AG09319 (cell line): ENCODE measurements at regions not wholly inside any gene's neighbourhood (a gene's known extent, or its start where the extent isn't known, plus 50 kb on each side); places are given as distances from the start of the nearest gene placed in this dataset.

Experiments
- DNase-seq: peaks from one replicate; pipeline ENCODE4 v3.0.0-alpha.2; 2010; ENCODE audit warnings: low read depth; ENCODE audit errors: extremely low read depth
- TF ChIP-seq, protein P1 (sequence below): IDR thresholded peaks from 2 replicates; pipeline ENCODE4 v1.5.1; 2011; ENCODE audit warnings: low read depth, mild to moderate bottlenecking, inconsistent platforms, low read length, moderate library complexity

DNA sequence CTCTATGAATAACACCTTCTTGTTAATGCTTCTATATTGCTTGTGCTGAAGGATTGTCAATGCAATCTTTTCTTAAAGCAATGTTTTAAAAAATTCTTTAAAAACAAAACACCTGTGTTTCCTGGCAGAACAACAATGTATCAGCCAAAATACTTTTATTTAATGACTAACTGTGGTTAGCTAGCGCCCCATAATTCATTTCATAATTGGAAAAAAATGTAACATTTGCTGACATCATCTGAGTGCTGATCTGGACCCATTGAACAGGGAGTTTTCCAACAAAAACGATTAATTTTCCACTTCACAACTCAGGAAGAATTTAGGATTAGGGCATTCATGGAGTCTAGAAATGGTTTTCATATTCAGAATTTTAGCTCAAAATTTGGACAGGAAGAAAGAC is 137.6 kb upstream of the CDK6 start:
- TF ChIP-seq, protein P1, sequence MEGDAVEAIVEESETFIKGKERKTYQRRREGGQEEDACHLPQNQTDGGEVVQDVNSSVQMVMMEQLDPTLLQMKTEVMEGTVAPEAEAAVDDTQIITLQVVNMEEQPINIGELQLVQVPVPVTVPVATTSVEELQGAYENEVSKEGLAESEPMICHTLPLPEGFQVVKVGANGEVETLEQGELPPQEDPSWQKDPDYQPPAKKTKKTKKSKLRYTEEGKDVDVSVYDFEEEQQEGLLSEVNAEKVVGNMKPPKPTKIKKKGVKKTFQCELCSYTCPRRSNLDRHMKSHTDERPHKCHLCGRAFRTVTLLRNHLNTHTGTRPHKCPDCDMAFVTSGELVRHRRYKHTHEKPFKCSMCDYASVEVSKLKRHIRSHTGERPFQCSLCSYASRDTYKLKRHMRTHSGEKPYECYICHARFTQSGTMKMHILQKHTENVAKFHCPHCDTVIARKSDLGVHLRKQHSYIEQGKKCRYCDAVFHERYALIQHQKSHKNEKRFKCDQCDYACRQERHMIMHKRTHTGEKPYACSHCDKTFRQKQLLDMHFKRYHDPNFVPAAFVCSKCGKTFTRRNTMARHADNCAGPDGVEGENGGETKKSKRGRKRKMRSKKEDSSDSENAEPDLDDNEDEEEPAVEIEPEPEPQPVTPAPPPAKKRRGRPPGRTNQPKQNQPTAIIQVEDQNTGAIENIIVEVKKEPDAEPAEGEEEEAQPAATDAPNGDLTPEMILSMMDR, result no peak
- no peak for DNase-seq

DNA sequence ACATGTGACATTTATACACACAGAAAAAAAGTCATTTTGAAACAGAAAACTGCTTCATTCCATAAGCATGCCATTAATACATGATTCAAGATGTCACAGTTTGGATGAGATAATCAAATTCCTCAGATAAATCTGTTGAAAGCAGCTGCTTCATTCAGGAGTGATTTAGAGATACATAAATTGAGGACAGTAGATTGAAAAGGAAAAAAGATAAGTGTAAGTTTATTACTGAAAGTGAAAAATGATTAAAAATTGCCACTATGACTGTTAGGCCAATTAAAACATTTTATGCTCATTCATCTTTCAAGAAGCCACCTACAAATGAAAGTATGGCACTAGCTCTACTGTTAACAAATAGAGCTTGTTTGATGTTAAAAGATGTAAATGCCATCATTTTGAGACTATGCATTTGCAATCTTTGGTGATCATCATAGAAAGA is 136.9 kb upstream of the CDK6 start:
- TF ChIP-seq, protein P1, result no peak
- no peak for DNase-seq

DNA sequence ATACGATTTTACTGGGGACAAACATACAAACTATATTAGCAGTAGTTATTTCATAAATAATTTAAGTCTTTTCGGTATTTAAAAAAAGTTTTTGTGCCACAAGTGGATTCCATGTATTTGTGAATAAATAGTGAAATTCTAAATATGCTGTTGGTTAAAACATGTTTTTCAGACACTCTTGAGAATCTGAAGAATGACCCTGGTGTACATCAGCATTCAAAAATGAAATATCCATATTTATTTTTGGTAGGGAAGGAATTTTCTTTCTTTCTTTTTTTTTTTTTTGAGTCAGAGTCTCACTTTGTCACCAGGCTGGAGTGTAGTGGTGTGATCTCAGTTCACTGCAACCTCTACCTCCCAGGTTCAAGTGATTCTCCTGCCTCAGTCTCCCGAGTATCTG is 136.1 kb upstream of the CDK6 start:
- DNase-seq, result no peak
- TF ChIP-seq, protein P1, result no peak

DNA sequence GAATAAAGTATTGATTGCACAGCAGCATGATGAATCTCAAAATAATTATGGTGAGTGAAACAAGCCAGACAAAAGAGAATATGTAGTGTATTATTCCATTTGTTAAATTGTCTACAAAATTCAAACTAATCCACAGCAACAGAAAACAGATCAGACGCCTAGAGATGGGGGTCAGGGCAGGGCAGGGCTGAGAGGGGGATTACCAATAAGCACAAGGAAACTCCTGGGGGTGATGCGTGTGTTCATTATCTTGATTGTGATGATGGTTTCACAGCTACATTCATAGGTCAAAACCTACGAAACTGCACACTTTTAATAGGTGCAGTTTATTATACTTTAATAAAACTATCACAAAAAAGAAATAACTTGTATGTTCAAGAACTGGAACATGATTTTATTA is 132.7 kb upstream of the CDK6 start:
- TF ChIP-seq, protein P1, result no peak
- DNase-seq, result no peak

DNA sequence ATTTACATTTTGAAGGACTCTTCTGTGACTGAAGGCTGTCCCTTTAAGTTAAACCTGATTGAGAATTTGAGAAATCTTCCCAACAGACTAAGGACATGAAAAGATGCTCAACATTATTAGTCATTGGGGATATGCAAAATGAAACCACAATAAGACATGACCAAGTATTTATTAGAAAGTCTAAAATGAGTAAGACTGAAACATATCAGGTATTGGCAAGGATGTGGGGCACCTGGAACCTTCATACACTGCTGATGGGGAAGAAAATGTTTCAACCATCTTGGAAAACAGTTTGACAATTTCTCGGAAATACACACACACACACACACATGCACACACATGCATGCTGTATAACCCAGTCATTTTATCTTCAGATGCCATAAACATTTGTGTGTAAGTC is 132.1 kb upstream of the CDK6 start:
- TF ChIP-seq, protein P1, result no peak
- no peak for DNase-seq

DNA sequence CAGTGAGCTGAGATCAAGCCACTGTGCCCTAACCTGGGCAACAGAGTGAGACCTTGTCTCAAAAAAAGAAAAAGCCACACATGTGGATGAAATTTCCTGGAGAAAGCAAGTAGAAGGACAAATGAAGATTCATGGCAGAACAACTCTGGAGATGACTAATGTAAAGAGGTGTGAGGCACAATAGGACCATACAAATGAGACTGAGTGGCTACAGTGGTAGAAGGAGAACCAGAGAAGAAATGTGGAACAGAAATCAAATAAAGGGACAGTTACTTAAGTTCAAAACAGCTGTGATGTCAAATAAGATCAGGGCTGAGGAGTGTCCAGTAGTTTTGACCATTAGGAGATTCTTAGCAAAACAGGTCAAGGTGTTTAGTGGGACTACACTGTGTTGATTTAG is 130.9 kb upstream of the CDK6 start:
- TF ChIP-seq, protein P1, result no peak

DNA sequence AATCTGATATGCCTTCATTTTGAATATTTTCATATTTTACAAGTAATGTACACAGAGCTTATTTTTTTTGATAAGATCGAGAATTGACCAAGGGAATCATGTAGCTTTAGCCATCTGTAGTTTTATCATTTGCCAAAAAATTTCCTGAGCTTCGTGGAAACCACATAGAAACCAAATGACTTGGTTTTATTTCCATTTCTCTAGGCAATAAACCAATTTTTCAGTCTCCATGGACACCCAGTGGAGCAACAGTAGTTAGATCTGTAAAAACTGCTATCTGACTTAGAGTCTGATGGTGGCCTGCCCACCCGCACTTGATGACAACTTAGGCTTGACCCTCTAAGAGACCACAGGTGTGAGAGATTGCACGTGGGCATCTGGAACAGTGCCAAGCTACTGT is 127.8 kb upstream of the CDK6 start:
- DNase-seq, result no peak
- TF ChIP-seq, protein P1, result no peak

More for the DNA sequence above, 130.9 kb upstream of the CDK6 start:
- DNase-seq, result no peak
